Stimulated activated CD4-positive, alpha-beta T cell treated with anti-CD3 and anti-CD28 coated beads, TNF-alpha, amount 100 ng/mL, for 4 hours (primary cell): ENCODE measurements at regions not wholly inside any gene's neighbourhood (a gene's known extent, or its start where the extent isn't known, plus 50 kb on each side); places are given as distances from the start of the nearest gene placed in this dataset.
"Not testable (repeated sequence)": the region's sequence is repeated elsewhere in the genome, so short reads cannot be mapped to it uniquely, and the experiment has no call there.

Source experiments
- DNase-seq, 3 experiments: peaks; one replicate each; pipeline ENCODE4 v3.0.0-alpha.2; 2020; ENCODE audit warnings: low read depth in 3 of 3

- no peak for DNase-seq
Observed at GRCh38 chr20:48490961-48491831, 336.6 kb downstream of the PREX1 start.

GRCh38 chr20:48490341-48490740 is 337.5 kb downstream of the PREX1 start:
- not testable (repeated sequence) for DNase-seq

- DNase-seq = no peak
Observed at GRCh38 chr20:48489656-48490055, 338.1 kb downstream of the PREX1 start.

GRCh38 chr20:48489046-48489463 is 338.7 kb downstream of the PREX1 start:
- no peak for DNase-seq

GRCh38 chr20:48488334-48489034 is 339.3 kb downstream of the PREX1 start:
- not testable (repeated sequence) for DNase-seq

GRCh38 chr20:48486065-48486464 is 341.7 kb downstream of the PREX1 start:
- no peak for DNase-seq

- DNase-seq = not testable (repeated sequence)
Observed at GRCh38 chr20:48485153-48485552, 342.6 kb downstream of the PREX1 start.

- no peak for DNase-seq
Observed at GRCh38 chr20:48483334-48484066, 344.3 kb downstream of the PREX1 start.

- DNase-seq = no peak
Observed at GRCh38 chr20:48482790-48483189, 345.0 kb downstream of the PREX1 start.

GRCh38 chr20:48480216-48480772 is 347.5 kb downstream of the PREX1 start:
- no peak for DNase-seq

GRCh38 chr20:48478806-48479585 is 348.8 kb downstream of the PREX1 start:
- no peak for DNase-seq

GRCh38 chr20:48478370-48478769 is 349.4 kb downstream of the PREX1 start:
- no peak for DNase-seq

GRCh38 chr20:48476854-48477253 is 350.9 kb downstream of the PREX1 start:
- no peak for DNase-seq

- no peak for DNase-seq
Observed at GRCh38 chr20:48474022-48474421, 353.8 kb downstream of the PREX1 start.

- DNase-seq = no peak
Observed at GRCh38 chr20:48471759-48472408, 355.9 kb downstream of the PREX1 start.

- DNase-seq = no peak
Observed at GRCh38 chr20:48471176-48471575, 356.6 kb downstream of the PREX1 start.

- no peak for DNase-seq
Observed at GRCh38 chr20:48470141-48470540, 357.7 kb downstream of the PREX1 start.

GRCh38 chr20:48469026-48469425 is 358.8 kb downstream of the PREX1 start:
- no peak for DNase-seq

GRCh38 chr20:48468571-48468970 is 359.2 kb downstream of the PREX1 start:
- no peak for DNase-seq

- no peak for DNase-seq
Observed at GRCh38 chr20:48467622-48468021, 360.2 kb downstream of the PREX1 start.

GRCh38 chr20:48465271-48465670 is 362.5 kb downstream of the PREX1 start:
- no peak for DNase-seq
